Heart right ventricle (tissue), 16 donors: ENCODE measurements at regions not wholly inside any gene's neighbourhood (a gene's known extent, or its start where the extent isn't known, plus 50 kb on each side); places are given as distances from the start of the nearest gene placed in this dataset.

Experiments used
- ATAC-seq, 8 donors: fragments of 200-7000 bp; cut with Tn5 transposase; one replicate each; pipeline ENCODE4 v1.9.1; 2020; ENCODE audit warnings: mild to moderate bottlenecking in 8 of 8, moderate library complexity in 8 of 8, moderate number of reproducible peaks in 1 of 8
- DNase-seq, 2 donors: peaks; one replicate each; pipeline ENCODE4 v3.0.0-alpha.2; 2020
- H3K27ac ChIP-seq, 10 donors: fragments of 200-600 bp; sonication (generic) in 2 of 10; one replicate each; pipeline versions ENCODE4 v1.5.0 to v1.8.0; 2020 to 2022; ENCODE audit warnings: mild to moderate bottlenecking in 3 of 10
- H3K27me3 ChIP-seq, 7 donors: fragments of 200-600 bp; one replicate each; pipeline ENCODE4 v1.8.0; 2021 to 2022; ENCODE audit warnings: mild to moderate bottlenecking in 2 of 7
- H3K36me3 ChIP-seq, 9 donors: fragments of 200-600 bp; sonication (generic) in 1 of 9; one replicate each; pipeline versions ENCODE4 v1.5.0 to v1.8.0; 2020 to 2022; ENCODE audit warnings: mild to moderate bottlenecking in 2 of 9
- H3K4me1 ChIP-seq, 9 donors: fragments of 200-600 bp; sonication (generic) in 1 of 9; one replicate each; pipeline versions ENCODE4 v1.5.0 to v1.8.0; 2020 to 2022; ENCODE audit warnings: mild to moderate bottlenecking in 4 of 9
- H3K4me3 ChIP-seq, 10 donors: fragments of 200-600 bp; sonication (generic) in 2 of 10; one replicate each; pipeline versions ENCODE4 v1.5.0 to v1.8.0; 2020 to 2022; ENCODE audit warnings: mild to moderate bottlenecking in 7 of 10, moderate library complexity in 2 of 10
- H3K9me3 ChIP-seq, 11 donors: fragments of 200-600 bp in 10 of 11; sonication (generic) in 2 of 11; one replicate each; pipeline versions ENCODE4 v1.5.0 to v1.8.0; 2013 to 2022; ENCODE audit warnings: mild to moderate bottlenecking in 2 of 11, control low read depth in 1 of 11, moderate library complexity in 1 of 11
- WGBS, 2 donors: extraction: QIAGEN DNeasy Blood & Tissue Kit; methylation state at CpG; one replicate each; pipeline ENCODE4 v1.1.7; 2013; ENCODE audit warnings: inconsistent platforms in 1 of 2; 5-methylcytosine and 5-hydroxymethylcytosine counted together
- intact Hi-C, 10 donors: fragments of 100-400 bp; cut with DNase I; formaldehyde crosslinking; loops; one replicate each; pipeline versions ENCODE4 v1.11.1 to v1.14.2; 2022
- TF ChIP-seq, protein P1 (sequence below), 9 donors: fragments of 200-600 bp; sonication (generic) in 2 of 9; IDR thresholded peaks; one replicate each; pipeline versions ENCODE4 v1.5.0 to v1.8.0; 2021 to 2022; ENCODE audit warnings: antibody characterized with exemption in 9 of 9, mild to moderate bottlenecking in 5 of 9, moderate library complexity in 1 of 9
- donor health status: Arrhythmogenic right ventricular cardiomyopathy.
- donor health status: ischemic (EF 13 %, LVEDD 7.1; RV severe dilation, severe dysfunction).
- donor health status: healthy with polysubstance abuse.
- donor health status: DM: no; HTN: yes; CAD: no.
- donor health status: DM: no; HTN: no; CAD: no.
- donor health status: ischemic (EF 25% LVEDD 6.9; RV normal size, moderate dysfunction).
- donor health status: ischemic (EF 25% LVEDD 5.7; RV mildly dilated, moderate dysfunction).
- donor health status: healthy.
- donor health status: DM: yes; HTN: yes; CAD: no.
- donor health status: Ischemic cardiomyopathy.
- donor health status: ischemic (EF 35%, LVEDD 5.7; RV mildly dilated, moderate dysfunction).
- donor health status: nonischemic (EF 11% LVEDD 7.7; RV severe dilation, severe dysfunction).
- donor health status: DM: yes; HTN: yes; CAD: no.
- donor health status: PGD.
- donor health status: ischemic (EF 29% LVEDD 5.4; RV normal size, mild dysfunction).
- donor health status: nonischemic (EF 23%, LVEDD 6.1; RV moderate dilation, normal function).

- H3K27me3 ChIP-seq = peaks cover 0 to 25% (median 11%) of the 10 kb centered on the region in 7 donors
- H3K27ac ChIP-seq = no peak overlapping the region
- no peaks in the 10 kb centered on the region for H3K9me3 ChIP-seq
- DNase-seq (no peak), ATAC-seq (no peak)
- no peak overlapping the region for H3K4me3 ChIP-seq
- 79 to 90% methylated on average over 6 of the region's 6 CpGs for WGBS, 2 donors
- intact Hi-C loops = no loop called here
- TF ChIP-seq, protein P1, sequence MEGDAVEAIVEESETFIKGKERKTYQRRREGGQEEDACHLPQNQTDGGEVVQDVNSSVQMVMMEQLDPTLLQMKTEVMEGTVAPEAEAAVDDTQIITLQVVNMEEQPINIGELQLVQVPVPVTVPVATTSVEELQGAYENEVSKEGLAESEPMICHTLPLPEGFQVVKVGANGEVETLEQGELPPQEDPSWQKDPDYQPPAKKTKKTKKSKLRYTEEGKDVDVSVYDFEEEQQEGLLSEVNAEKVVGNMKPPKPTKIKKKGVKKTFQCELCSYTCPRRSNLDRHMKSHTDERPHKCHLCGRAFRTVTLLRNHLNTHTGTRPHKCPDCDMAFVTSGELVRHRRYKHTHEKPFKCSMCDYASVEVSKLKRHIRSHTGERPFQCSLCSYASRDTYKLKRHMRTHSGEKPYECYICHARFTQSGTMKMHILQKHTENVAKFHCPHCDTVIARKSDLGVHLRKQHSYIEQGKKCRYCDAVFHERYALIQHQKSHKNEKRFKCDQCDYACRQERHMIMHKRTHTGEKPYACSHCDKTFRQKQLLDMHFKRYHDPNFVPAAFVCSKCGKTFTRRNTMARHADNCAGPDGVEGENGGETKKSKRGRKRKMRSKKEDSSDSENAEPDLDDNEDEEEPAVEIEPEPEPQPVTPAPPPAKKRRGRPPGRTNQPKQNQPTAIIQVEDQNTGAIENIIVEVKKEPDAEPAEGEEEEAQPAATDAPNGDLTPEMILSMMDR (IDR thresholded peaks at IDR 0.05) = no peak
- no peaks in the 10 kb centered on the region for H3K36me3 ChIP-seq
- peaks cover 0 to 3% (median 0%) of the 10 kb centered on the region in 9 donors for H3K4me1 ChIP-seq
Observed at GRCh38 chr12:111222027-111222414, 146.9 kb downstream of the PHETA1 start.

DNA sequence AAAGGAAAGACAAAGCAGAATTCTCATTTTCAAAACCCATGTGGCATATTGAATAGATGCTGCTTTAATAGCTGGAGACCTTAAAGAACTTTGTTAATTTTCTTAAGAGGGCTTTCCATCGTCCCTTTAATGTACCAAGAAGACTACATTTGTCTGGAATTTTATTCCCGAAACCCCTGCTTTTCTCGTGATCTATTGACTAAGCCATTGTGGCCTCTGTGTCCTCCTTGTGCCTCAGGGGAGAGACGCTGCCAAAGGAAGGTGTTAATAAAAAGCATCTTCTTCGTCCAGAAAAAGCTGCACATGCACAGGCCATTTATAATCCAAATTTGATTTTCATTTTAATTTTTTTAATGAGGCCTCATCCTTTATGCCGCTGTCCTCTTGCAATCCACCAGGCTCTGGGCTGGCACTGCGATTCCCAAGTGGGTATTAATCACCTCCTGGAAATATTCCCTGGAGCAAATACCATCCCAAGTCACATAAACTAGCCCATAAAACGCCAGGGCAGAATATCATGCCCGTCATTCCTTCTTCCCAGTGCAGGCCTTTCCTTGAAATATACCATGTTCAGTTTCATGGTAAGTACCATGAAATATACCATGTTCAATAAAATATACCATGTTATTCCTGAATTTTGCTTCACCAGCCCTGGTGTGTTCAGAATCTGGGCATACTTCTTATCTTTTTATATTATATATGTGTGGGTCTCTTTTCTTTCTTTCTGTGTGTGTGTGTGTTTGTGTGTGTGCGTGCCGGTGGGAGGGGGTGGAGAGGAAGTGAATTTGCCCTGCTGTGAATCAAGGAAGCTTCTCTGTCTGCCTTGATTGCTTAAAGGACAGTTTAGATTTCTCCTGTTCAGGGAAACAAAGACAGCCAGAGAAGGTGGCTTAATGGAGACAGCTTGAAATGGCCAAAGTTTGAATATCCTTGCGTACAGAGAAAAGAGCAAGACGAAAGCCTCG, 147.6 kb downstream of the PHETA1 start:
- no peaks in the 10 kb centered on the region for H3K36me3 ChIP-seq
- H3K27ac ChIP-seq = no peak overlapping the region
- H3K9me3 ChIP-seq = no peaks in the 10 kb centered on the region
- peaks cover 0 to 26% (median 18%) of the 10 kb centered on the region in 7 donors for H3K27me3 ChIP-seq
- intact Hi-C loops = no loop called here
- WGBS, 2 donors = 74 to 77% methylated on average over 14 of the region's 14 CpGs
- TF ChIP-seq, protein P1 (IDR thresholded peaks at IDR 0.05) = no peak
- peaks cover 0 to 3% (median 0%) of the 10 kb centered on the region in 9 donors for H3K4me1 ChIP-seq
- no peak overlapping the region for H3K4me3 ChIP-seq
- ATAC-seq (no peak), DNase-seq (no peak)

GRCh38 chr12:111220363-111220762, 148.5 kb downstream of the PHETA1 start:
- no peaks in the 10 kb centered on the region for H3K9me3 ChIP-seq
- H3K4me1 ChIP-seq = peaks cover 0 to 3% (median 0%) of the 10 kb centered on the region in 9 donors
- peaks cover 0 to 26% (median 16%) of the 10 kb centered on the region in 7 donors for H3K27me3 ChIP-seq
- 69 to 86% methylated on average over 1 of the region's 1 CpG for WGBS, 2 donors
- no peaks in the 10 kb centered on the region for H3K36me3 ChIP-seq
- TF ChIP-seq, protein P1 (IDR thresholded peaks at IDR 0.05) = no peak
- DNase-seq = no peak
- ATAC-seq = no peak
- intact Hi-C loops = no loop called here
- no peak overlapping the region for H3K4me3 ChIP-seq
- no peak overlapping the region for H3K27ac ChIP-seq

GRCh38 chr12:111219440-111219839, 149.5 kb downstream of the PHETA1 start:
- H3K36me3 ChIP-seq = no peaks in the 10 kb centered on the region
- no peak for DNase-seq
- H3K27ac ChIP-seq = no peak overlapping the region
- TF ChIP-seq, protein P1 (IDR thresholded peaks at IDR 0.05) = no peak
- H3K9me3 ChIP-seq = no peaks in the 10 kb centered on the region
- ATAC-seq = no peak
- H3K27me3 ChIP-seq = peaks cover 0 to 30% (median 15%) of the 10 kb centered on the region in 7 donors
- 73 to 94% methylated on average over 2 of the region's 2 CpGs for WGBS, 2 donors
- peaks cover 0 to under 1% (median 0%) of the 10 kb centered on the region in 9 donors for H3K4me1 ChIP-seq
- H3K4me3 ChIP-seq = no peak overlapping the region
- intact Hi-C loops = no loop called here
